NB4 (cell line): ENCODE measurements at regions not wholly inside any gene's neighbourhood (a gene's known extent, or its start where the extent isn't known, plus 50 kb on each side); places are given as distances from the start of the nearest gene placed in this dataset.

Experiments
- CTCF ChIP-seq: IDR thresholded peaks from one replicate; pipeline ENCODE4 v1.5.1; 2012; ENCODE audit warnings: low read depth, low read length
- MAX ChIP-seq: IDR thresholded peaks from 2 replicates; pipeline ENCODE4 v1.6.1; 2011; ENCODE audit warnings: low read depth, low read length
- MYC ChIP-seq: IDR thresholded peaks from 2 replicates; pipeline ENCODE4 v1.6.1; 2011; ENCODE audit warnings: low read depth, low read length
- POLR2A ChIP-seq: IDR thresholded peaks from 2 replicates; pipeline ENCODE4 v1.6.1; 2011; ENCODE audit warnings: mild to moderate bottlenecking; ENCODE audit not compliant: insufficient read length; ENCODE audit errors: extremely low read depth

- TF ChIP-seq CTCF (no peak), MYC (no peak), POLR2A (no peak), MAX (no peak)
These were observed 305.2 kb upstream of the ZNF507 start for GRCh38 chr19:32040236-32040635.
